ENCODE measurements at regions not wholly inside any gene's neighbourhood (a gene's known extent, or its start where the extent isn't known, plus 50 kb on each side); places are given as distances from the start of the nearest gene placed in this dataset.
"Not testable (repeated sequence)": the region's sequence is repeated elsewhere in the genome, so short reads cannot be mapped to it uniquely, and the experiment has no call there.

DNA sequence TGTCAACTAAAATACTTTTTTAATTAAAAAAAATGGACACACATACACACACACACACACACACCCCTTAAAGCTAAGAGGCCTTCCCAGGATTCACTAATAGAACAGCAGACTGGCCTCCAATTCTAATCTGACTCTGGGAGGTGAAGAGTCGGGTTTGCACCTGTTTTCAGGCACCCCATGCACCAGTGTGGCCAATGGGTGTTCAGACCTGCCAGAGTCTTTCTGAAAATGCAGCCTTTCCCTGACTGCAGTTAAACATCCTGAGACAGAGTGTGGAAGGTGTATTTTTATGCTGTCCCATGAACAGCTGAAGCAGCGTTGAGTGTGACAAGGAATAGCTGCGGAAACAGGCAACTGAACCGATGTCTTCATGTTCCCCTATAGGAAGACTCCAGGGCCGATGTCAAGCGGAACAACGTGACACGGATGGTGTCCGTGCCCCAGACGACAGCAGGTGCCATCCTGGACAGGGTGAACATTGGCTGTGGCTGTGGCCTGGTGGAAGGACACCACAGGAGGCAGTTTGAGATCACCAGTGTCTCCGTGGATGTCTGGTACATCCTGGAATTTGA, 74.6 kb upstream of the LYZL2 start:
- Histone ChIP-seq H3K9me3 (ENCODE audit: control insufficient read depth, low read length) (no peaks in the 10 kb centered on the region), H3K27me3 (ENCODE audit: control insufficient read depth, insufficient read depth, low read length, poor library complexity, severe bottlenecking) (no peaks in the 10 kb centered on the region), H3K4me1 (ENCODE audit: control insufficient read depth, insufficient read depth, low read length) (no peaks in the 10 kb centered on the region), H3K36me3 (ENCODE audit: control insufficient read depth, insufficient read depth, low read length) (no peaks in the 10 kb centered on the region), H3K27ac (ENCODE audit: low read depth, low read length) (no peak overlapping the region), H3K9ac (ENCODE audit: extremely low read depth, low read length, poor library complexity, severe bottlenecking) (no peak overlapping the region), H3K4me3 (ENCODE audit: low read length) (no peak overlapping the region)
- Mint-ChIP-seq H3K4me1 (peaks cover 10% of the 10 kb centered on the region), H3K27me3 (ENCODE audit: insufficient read depth) (peaks cover 10% of the 10 kb centered on the region), H3K9me3 (no peaks in the 10 kb centered on the region), H3K36me3 (ENCODE audit: low read depth) (no peaks in the 10 kb centered on the region), H3K27ac (no peak overlapping the region), H3K4me3 (no peak overlapping the region)
- TF ChIP-seq, protein P1, sequence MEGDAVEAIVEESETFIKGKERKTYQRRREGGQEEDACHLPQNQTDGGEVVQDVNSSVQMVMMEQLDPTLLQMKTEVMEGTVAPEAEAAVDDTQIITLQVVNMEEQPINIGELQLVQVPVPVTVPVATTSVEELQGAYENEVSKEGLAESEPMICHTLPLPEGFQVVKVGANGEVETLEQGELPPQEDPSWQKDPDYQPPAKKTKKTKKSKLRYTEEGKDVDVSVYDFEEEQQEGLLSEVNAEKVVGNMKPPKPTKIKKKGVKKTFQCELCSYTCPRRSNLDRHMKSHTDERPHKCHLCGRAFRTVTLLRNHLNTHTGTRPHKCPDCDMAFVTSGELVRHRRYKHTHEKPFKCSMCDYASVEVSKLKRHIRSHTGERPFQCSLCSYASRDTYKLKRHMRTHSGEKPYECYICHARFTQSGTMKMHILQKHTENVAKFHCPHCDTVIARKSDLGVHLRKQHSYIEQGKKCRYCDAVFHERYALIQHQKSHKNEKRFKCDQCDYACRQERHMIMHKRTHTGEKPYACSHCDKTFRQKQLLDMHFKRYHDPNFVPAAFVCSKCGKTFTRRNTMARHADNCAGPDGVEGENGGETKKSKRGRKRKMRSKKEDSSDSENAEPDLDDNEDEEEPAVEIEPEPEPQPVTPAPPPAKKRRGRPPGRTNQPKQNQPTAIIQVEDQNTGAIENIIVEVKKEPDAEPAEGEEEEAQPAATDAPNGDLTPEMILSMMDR (conservative IDR thresholded peaks at IDR 0.05) = no peak
- no peak for DNase-seq
- WGBS, 2 experiments (ENCODE audit: insufficient coverage in 1 of 2, insufficient read length in 1 of 2) = 76 to 77% methylated on average over 10 to 11 of the region's 11 CpGs

- not testable (repeated sequence) for H3K9ac ChIP-seq (ENCODE audit: extremely low read depth, low read length, poor library complexity, severe bottlenecking); H3K9me3 ChIP-seq (ENCODE audit: control insufficient read depth, low read length); H3K27ac ChIP-seq (ENCODE audit: low read depth, low read length); H3K4me3 Mint-ChIP-seq; H3K4me3 ChIP-seq (ENCODE audit: low read length); H3K36me3 ChIP-seq (ENCODE audit: control insufficient read depth, insufficient read depth, low read length); H3K4me1 Mint-ChIP-seq; DNase-seq; H3K36me3 Mint-ChIP-seq (ENCODE audit: low read depth); H3K4me1 ChIP-seq (ENCODE audit: control insufficient read depth, insufficient read depth, low read length); H3K27ac Mint-ChIP-seq; H3K27me3 ChIP-seq (ENCODE audit: control insufficient read depth, insufficient read depth, low read length, poor library complexity, severe bottlenecking); H3K9me3 Mint-ChIP-seq
- H3K27me3 Mint-ChIP-seq (ENCODE audit: insufficient read depth) = peaks cover 10% of the 10 kb centered on the region
- 95% methylated on average over 6 to 7 of the region's 7 CpGs for WGBS, 2 experiments (ENCODE audit: insufficient coverage in 1 of 2, insufficient read length in 1 of 2)
These were observed 73.9 kb upstream of the LYZL2 start for GRCh38 chr10:30703446-30703845.

DNA sequence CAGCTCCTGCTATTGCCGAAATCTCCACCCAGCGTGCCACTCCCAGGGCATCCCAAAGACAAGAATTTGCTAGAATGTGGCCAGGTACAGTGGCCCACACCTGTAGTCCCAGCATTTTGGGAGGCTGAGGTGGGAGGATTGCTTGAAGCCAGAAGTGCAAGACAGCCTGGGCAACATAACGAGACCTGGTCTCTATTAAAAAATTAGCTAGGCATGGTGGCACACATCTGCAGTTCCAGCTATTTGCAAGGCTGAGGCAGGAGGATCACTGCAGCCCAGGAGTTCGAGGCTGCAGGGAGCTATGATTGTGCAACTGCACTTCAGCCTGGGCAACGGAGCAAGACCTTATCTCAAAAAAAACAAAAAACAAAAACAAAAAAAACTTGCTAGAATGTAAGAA, 73.3 kb upstream of the LYZL2 start:
- H3K4me1 ChIP-seq (ENCODE audit: control insufficient read depth, insufficient read depth, low read length) = no peaks in the 10 kb centered on the region
- Mint-ChIP-seq H3K4me1 (peaks cover 10% of the 10 kb centered on the region), H3K27me3 (ENCODE audit: insufficient read depth) (peaks cover 10% of the 10 kb centered on the region), H3K36me3 (ENCODE audit: low read depth) (no peaks in the 10 kb centered on the region), H3K9me3 (no peaks in the 10 kb centered on the region), H3K27ac (no peak overlapping the region), H3K4me3 (no peak overlapping the region)
- no peaks in the 10 kb centered on the region for H3K36me3 ChIP-seq (ENCODE audit: control insufficient read depth, insufficient read depth, low read length)
- no peak overlapping the region for H3K4me3 ChIP-seq (ENCODE audit: low read length)
- 76 to 95% methylated on average over 4 to 5 of the region's 5 CpGs for WGBS, 2 experiments (ENCODE audit: insufficient coverage in 1 of 2, insufficient read length in 1 of 2)
- DNase-seq = no peak
- no peaks in the 10 kb centered on the region for H3K9me3 ChIP-seq (ENCODE audit: control insufficient read depth, low read length)
- TF ChIP-seq, protein P1 (conservative IDR thresholded peaks at IDR 0.05) = no peak
- H3K27ac ChIP-seq (ENCODE audit: low read depth, low read length) = no peak overlapping the region
- no peak overlapping the region for H3K9ac ChIP-seq (ENCODE audit: extremely low read depth, low read length, poor library complexity, severe bottlenecking)
- H3K27me3 ChIP-seq (ENCODE audit: control insufficient read depth, insufficient read depth, low read length, poor library complexity, severe bottlenecking) = no peaks in the 10 kb centered on the region

Data from endodermal cell (in vitro differentiated cells).